GM18858 (cell line): ENCODE measurements at regions not wholly inside any gene's neighbourhood (a gene's known extent, or its start where the extent isn't known, plus 50 kb on each side); places are given as distances from the start of the nearest gene placed in this dataset.
"Not testable (repeated sequence)": the region's sequence is repeated elsewhere in the genome, so short reads cannot be mapped to it uniquely, and the experiment has no call there.

Experiments used
- ATAC-seq: cut with Tn5 transposase; IDR thresholded peaks from one replicate; pipeline ENCODE4 v1.9.1; 2021; ENCODE audit not compliant: unreplicated experiment

- ATAC-seq = no peak
Measured at GRCh38 chr12:88726806-88727720, 146.8 kb upstream of the KITLG start.

GRCh38 chr12:88725592-88726143, 145.4 kb upstream of the KITLG start:
- no peak for ATAC-seq

- no peak for ATAC-seq
Measured at GRCh38 chr12:88723219-88723618, 142.9 kb upstream of the KITLG start.

- ATAC-seq = no peak
Measured at GRCh38 chr12:88720785-88721650, 140.7 kb upstream of the KITLG start.

GRCh38 chr12:88720231-88720630, 140.0 kb upstream of the KITLG start:
- no peak for ATAC-seq

GRCh38 chr12:88717188-88717587, 136.9 kb upstream of the KITLG start:
- no peak for ATAC-seq

- ATAC-seq = no peak
Measured at GRCh38 chr12:88716240-88716639, 136.0 kb upstream of the KITLG start.

- ATAC-seq = no peak
Measured at GRCh38 chr12:88715673-88716072, 135.4 kb upstream of the KITLG start.

- not testable (repeated sequence) for ATAC-seq
Measured at GRCh38 chr12:88714263-88714882, 134.1 kb upstream of the KITLG start.

GRCh38 chr12:88707800-88708199, 127.5 kb upstream of the KITLG start:
- no peak for ATAC-seq

GRCh38 chr12:88706286-88706685, 126.0 kb upstream of the KITLG start:
- no peak for ATAC-seq

GRCh38 chr12:88703790-88704189, 123.5 kb upstream of the KITLG start:
- no peak for ATAC-seq

- no peak for ATAC-seq
Measured at GRCh38 chr12:88698471-88698870, 118.2 kb upstream of the KITLG start.

- ATAC-seq = no peak
Measured at GRCh38 chr12:88693837-88694445, 113.7 kb upstream of the KITLG start.

GRCh38 chr12:88691811-88692210, 111.5 kb upstream of the KITLG start:
- ATAC-seq = no peak

GRCh38 chr12:88684610-88685009, 104.3 kb upstream of the KITLG start:
- ATAC-seq = no peak

- ATAC-seq = no peak
Measured at GRCh38 chr12:88684170-88684569, 103.9 kb upstream of the KITLG start.

- no peak for ATAC-seq
Measured at GRCh38 chr12:88683628-88684027, 103.4 kb upstream of the KITLG start.

GRCh38 chr12:88681271-88681670, 101.0 kb upstream of the KITLG start:
- no peak for ATAC-seq

GRCh38 chr12:88677464-88677863, 97.2 kb upstream of the KITLG start:
- ATAC-seq = no peak

GRCh38 chr12:88667615-88668014, 87.3 kb upstream of the KITLG start:
- ATAC-seq = not testable (repeated sequence)
